Hepatocyte (in vitro differentiated cells): ENCODE measurements at regions not wholly inside any gene's neighbourhood (a gene's known extent, or its start where the extent isn't known, plus 50 kb on each side); places are given as distances from the start of the nearest gene placed in this dataset.

Source experiments
- EZH2 ChIP-seq: fragments of 200-600 bp; sonication (generic); IDR thresholded peaks from 2 replicates; pipeline ENCODE4 v1.6.1; 2016; ENCODE audit warnings: antibody characterized with exemption, mild to moderate bottlenecking, borderline replicate concordance
- TF ChIP-seq, protein P1 (sequence below): fragments of 200-600 bp; sonication (generic); IDR thresholded peaks from 2 replicates; pipeline ENCODE4 v1.5.1; 2016; ENCODE audit warnings: antibody characterized with exemption, mild to moderate bottlenecking; ENCODE audit not compliant: poor library complexity

DNA sequence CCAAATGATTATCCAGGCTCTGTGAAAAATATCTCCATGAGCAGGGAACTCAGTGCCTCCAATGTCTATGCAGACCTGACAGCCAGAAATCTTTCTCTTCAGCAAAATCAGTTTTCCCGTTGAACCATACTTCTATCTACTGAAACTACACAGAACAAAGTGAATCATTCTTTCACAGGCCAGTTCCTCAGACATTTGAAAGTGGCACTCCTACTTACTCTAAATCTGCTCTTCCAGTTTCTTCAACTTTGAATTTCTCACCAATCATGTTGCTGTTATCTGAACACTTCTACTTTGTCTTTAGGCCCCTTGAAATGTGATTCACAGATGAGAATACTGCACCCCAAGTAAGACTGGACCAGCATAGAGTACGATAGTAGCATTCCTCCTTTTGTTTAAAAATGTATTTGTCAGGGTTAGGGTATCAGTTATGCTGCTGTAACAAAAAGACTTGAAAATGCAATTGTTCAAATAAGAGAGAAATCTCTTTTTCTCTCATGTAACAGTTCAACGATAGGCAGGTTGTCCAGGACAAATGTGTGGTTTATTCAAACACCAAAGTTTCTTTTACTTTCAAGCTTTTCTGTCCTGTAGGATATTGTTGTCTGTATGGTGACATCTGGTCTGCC is 210.6 kb upstream of the KLF3 start:
- TF ChIP-seq, protein P1, sequence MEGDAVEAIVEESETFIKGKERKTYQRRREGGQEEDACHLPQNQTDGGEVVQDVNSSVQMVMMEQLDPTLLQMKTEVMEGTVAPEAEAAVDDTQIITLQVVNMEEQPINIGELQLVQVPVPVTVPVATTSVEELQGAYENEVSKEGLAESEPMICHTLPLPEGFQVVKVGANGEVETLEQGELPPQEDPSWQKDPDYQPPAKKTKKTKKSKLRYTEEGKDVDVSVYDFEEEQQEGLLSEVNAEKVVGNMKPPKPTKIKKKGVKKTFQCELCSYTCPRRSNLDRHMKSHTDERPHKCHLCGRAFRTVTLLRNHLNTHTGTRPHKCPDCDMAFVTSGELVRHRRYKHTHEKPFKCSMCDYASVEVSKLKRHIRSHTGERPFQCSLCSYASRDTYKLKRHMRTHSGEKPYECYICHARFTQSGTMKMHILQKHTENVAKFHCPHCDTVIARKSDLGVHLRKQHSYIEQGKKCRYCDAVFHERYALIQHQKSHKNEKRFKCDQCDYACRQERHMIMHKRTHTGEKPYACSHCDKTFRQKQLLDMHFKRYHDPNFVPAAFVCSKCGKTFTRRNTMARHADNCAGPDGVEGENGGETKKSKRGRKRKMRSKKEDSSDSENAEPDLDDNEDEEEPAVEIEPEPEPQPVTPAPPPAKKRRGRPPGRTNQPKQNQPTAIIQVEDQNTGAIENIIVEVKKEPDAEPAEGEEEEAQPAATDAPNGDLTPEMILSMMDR = no peak
- no peak for TF ChIP-seq EZH2
